HG02973 (cell line): ENCODE measurements at regions not wholly inside any gene's neighbourhood (a gene's known extent, or its start where the extent isn't known, plus 50 kb on each side); places are given as distances from the start of the nearest gene placed in this dataset.
"Not testable (repeated sequence)": the region's sequence is repeated elsewhere in the genome, so short reads cannot be mapped to it uniquely, and the experiment has no call there.

ENCODE experiments used
- ATAC-seq: cut with Tn5 transposase; IDR thresholded peaks from one replicate; pipeline ENCODE4 v1.9.1; 2021; ENCODE audit warnings: moderate library complexity; ENCODE audit not compliant: unreplicated experiment

GRCh38 chr2:47295981-47296635, 73.0 kb upstream of the EPCAM start:
- no peak for ATAC-seq

DNA sequence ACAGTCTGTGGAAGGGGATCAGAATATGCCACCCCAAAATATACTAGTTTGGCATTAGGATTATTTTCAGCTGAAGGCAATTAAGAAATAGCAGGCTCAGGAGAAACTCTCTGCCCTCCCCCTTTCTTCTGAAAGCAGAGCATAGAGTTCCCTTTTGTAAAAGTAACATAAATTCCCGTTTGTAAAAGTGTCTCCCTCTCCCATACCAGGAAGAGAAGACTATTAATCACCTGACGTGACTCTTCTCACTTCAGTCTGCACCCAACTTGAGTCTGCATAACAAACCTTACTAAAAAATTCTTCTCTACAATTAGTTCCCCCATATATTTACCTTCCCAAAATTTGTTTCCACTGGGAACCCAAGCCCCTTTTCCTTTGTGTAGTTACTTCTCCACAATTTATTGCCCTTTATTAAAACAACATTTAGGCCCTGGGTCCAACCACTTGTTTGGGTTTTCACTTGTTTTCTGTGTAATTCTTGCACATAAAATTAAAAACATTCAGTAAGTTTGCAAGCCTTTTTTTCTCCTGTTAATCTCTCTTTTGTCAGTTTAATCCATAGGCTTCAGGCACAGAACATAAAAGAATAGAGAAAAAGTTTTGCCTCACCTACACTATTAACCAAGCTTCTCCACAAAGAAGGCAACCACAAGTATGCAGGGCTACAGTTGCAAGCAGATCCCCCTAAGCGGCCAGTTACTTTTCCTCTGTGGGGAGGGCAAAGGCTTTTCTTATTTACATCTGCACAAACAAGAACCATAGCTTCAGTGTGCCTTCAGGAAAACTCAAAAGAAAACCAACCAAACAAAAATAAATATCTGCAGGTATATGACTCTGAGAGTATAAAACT, 73.8 kb upstream of the EPCAM start:
- no peak for ATAC-seq

DNA sequence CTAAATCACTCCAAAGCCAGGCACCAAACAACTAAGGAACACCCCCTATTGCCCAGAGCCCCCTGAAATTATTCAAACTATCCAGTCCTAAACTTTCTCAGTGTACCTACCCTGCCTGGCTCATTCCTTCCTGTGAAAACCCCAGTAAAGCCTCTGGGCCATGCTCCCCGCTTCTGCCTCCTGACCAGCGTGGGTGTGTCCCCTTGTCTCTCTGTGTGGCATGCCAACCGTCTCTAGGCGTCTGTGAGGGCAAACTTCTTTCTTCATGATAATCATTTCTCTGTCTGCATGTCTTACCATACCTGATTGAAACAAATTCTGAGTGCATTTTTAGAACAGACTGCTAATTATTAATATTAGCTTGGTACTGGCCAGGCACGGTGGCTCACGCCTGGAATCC, 75.1 kb upstream of the EPCAM start:
- ATAC-seq, result no peak

DNA sequence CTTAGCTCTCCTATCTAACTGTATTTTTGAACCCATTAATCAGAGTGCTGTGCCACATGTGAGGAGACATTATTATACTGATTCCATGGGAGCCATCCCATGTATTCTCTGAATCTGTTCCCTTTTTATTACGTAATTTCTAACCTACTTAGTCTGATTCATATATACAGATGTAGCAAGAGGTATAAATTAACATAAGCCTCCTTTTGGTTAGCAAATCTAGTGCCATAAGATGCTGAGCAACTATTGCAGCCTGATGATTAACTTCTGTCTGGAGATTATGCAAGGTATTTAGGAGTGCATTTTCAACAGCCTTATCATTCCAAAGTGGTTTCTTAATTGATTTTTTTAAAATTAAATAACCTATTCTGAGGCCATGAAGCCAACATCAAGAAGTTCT, 80.2 kb upstream of the EPCAM start:
- no peak for ATAC-seq

DNA sequence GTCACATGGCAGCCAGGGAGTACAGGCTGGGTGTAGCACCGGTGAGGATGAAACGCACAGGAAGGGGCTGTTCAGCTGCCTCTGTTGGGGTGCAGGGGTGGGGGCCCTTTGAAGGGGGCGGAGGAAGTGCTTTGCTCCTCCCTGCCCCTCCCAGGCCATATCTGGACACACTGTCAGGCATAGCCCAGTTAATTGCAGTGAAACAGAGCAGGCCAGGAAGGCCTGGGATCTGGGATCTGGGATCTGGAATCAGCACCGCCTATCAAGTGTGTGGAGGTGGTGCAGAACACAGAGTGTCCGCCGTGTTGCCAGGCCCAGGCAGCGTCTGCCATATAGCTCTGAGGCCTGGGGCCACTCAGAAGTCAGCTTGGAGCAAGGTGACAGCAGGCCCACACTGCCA, 85.5 kb upstream of the EPCAM start:
- ATAC-seq, result no peak

DNA sequence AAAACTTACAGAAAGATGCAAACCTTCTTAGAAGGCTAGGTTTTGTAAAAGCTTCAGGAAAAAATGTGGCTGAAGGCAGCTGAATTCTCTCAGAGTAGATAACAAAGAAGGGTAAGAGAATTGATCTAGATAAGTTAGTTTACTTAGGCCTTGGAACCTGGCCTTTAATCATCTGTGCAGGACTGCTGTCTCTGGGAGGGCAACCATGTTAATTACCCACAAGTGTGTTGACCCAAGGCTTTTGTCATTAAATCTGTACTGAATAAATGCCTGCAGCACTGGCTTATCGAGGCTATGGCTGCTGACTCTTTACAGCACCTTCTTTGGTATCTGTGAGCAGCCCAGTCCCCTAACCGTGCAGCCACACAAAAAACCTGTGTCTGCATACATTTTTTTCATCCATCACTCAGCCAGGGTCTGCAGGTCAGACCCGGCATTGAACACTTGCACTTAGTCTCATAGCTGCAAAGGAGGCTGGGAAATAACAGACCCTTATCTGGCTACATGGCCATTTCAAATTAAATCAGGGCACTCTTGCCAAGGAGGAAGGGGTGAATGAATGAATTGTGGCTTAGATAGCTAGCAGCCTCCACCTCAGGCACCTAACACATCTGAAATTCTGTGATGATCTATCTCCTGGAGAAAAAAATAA, 86.4 kb upstream of the EPCAM start:
- ATAC-seq, result no peak

DNA sequence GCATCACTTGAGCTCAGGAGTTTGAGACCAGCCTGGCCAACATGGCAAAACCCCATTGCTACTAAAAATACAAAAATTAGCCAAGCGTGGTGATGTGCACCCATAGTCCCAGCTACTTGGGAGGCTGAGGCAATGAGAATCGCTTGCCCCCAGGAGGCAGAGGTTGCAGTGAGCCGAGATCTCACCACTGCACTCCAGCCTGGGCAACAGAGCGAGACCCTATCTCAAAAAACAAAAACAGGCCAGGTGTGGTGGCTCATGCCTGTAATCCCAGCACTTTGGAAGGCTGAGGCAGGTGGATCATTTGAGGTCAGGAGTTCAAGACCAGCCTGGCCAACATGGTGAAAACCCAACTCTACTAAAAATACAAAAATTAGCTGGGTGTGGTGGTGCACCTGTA, 89.6 kb upstream of the EPCAM start:
- not testable (repeated sequence) for ATAC-seq

DNA sequence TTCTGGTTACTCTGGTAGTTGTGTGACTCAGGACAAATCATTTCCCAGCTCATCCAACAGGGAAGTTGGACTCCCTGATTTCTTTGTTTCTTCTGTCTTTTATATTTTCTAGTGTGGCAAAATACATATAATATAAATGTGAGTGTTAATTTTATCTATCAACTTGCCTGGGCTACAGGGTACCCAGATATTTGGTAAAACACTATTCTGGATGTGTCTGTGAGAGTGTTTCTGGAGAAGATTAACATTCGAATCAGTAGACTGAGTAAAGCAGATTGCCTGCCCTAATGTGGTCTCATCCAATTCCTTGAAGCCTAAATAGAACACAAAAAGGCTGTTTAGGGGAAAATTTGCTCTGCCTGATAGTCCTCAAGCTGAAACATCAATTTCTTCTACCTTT, 91.1 kb upstream of the EPCAM start:
- ATAC-seq, result no peak

- no peak for ATAC-seq
Measured at GRCh38 chr2:47277187-47277586, 91.9 kb upstream of the EPCAM start.

GRCh38 chr2:47276061-47276460, 93.0 kb upstream of the EPCAM start:
- no peak for ATAC-seq

DNA sequence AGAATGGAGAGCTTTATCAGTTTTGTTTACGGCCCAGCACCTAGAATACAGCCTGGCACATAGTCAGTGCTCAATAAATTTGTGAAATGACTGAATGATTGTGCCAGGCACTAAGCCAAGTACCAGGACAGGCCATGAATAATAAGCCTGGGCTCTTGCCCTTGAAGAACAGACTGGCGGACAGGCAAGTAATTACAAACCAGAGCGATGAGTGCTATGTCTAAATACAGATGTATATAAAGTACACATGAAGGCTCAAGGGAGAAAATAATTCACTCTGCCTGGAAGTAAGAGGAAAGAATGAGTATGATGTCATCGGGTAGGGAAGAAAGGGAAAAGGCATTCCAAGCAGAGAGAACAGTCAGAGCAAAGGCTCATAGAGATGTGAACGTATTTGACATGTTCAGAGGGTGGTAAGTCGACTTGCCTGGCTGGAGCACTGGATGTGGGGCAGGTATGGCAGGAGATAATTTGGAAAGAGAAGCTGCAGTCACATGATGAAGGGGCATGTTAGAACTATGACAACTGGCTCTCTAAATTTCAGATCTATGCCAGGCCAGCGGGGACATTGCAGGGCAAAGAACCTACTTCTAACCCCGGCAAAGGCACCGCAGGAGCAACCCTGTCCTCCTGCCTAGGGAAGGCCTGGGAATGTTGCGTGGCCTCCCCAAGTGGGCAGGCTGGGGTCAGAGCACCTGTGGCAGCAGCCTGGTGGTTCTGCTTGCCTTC, 94.9 kb upstream of the EPCAM start:
- ATAC-seq, result no peak

- no peak for ATAC-seq
Measured at GRCh38 chr2:47272905-47273758, 96.0 kb upstream of the EPCAM start.

GRCh38 chr2:47272031-47272864, 95.9 kb upstream of the CALM2 start:
- peak; percentile 54 for ATAC-seq

- ATAC-seq, result no peak
Measured at GRCh38 chr2:47271054-47272000, 95.0 kb upstream of the CALM2 start.

DNA sequence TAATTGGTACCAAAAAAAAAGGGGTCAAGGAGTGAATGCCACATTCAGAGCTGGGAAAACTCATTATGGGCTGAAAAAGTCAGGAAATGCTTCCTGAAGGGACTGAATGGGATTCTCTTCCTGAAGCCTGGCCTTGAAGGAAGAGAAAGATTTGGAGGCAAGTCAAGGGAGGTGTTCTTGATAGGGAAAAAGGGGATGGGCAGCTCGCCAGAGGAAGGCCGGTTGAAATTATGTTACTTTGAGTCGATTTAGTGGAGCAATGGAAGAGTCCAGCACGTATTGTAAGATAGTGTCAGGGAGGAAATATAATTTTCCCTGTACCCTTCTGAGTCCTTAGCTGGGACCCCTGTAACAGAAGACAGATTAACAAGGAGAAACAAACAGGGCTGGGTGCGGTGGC, 94.1 kb upstream of the CALM2 start:
- no peak for ATAC-seq

- ATAC-seq, result no peak
Measured at GRCh38 chr2:47269316-47270232, 93.3 kb upstream of the CALM2 start.

- ATAC-seq, result no peak
Measured at GRCh38 chr2:47267711-47268086, 91.4 kb upstream of the CALM2 start.
